CD4-positive, alpha-beta T cell treated with Interleukin-15 for 4 hours (primary cell): ENCODE measurements at regions not wholly inside any gene's neighbourhood (a gene's known extent, or its start where the extent isn't known, plus 50 kb on each side); places are given as distances from the start of the nearest gene placed in this dataset.

Experiments
- DNase-seq: peaks from one replicate; pipeline ENCODE4 v3.0.0-alpha.2; 2020; ENCODE audit warnings: low spot score

DNA sequence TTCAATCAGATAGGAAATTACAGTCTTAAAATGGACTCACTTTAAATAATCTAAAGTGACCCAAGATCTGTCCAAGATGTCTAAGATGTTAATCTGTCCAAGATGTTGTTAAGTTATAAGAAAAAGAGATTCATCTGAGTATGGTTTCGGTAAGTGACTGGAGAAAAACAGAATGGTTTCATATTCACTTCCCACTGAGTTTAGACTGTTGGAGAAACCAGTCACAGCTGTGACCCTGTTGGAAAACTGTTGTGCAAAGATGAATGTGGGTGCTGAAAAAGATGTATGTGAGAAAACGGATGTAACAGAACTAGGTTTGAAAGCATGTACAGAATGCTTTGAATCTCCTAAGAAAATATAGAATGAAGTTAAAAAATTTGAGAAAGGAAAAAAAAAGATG, 325.9 kb downstream of the COL12A1 start:
- DNase-seq = no peak

- no peak for DNase-seq
Measured at GRCh38 chr6:74879234-74879633, 326.6 kb downstream of the COL12A1 start.

GRCh38 chr6:74875193-74875592, 330.7 kb downstream of the COL12A1 start:
- no peak for DNase-seq

- DNase-seq = no peak
Measured at GRCh38 chr6:74872754-74873476, 332.9 kb downstream of the COL12A1 start.

DNA sequence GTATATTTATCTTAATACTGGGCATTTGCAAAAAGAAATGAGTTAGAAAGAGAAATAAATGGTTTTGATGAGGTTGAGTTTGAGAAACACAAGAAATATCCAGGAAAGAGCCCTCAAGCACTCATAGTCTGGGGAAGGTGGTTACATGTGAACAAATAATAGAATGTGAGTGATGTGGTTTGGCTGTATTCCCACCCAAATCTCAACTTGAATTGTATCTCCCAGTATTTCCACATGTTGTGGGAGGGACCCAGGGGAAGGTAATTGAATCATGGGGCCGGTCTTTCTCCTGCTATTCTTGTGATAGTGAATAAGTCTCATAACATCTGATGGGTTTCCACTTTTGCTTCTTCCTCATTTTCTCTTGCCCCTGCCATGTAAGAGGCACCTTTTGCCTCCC, 334.1 kb downstream of the COL12A1 start:
- DNase-seq = no peak

DNA sequence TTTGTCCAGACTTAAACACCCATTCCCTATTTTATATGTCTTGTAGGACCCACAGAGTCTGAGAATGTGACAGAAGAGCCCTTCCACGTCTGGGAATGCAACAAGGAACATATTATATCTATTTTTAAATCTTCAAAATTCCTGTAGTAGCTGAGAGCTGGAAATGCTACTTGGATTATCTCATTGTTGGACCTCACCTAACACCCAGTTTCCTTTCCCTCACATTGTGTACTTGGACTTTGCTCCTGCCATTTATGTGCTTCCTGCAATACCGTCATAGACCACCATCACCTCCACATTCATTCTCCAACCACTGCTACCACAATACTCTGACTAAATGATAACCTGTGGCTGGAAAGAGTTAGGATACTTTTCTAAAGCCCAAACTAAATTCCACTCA, 335.4 kb downstream of the COL12A1 start:
- no peak for DNase-seq

GRCh38 chr6:74867291-74867690, 338.6 kb downstream of the COL12A1 start:
- no peak for DNase-seq

GRCh38 chr6:74863968-74864367, 341.9 kb downstream of the COL12A1 start:
- DNase-seq = no peak

DNA sequence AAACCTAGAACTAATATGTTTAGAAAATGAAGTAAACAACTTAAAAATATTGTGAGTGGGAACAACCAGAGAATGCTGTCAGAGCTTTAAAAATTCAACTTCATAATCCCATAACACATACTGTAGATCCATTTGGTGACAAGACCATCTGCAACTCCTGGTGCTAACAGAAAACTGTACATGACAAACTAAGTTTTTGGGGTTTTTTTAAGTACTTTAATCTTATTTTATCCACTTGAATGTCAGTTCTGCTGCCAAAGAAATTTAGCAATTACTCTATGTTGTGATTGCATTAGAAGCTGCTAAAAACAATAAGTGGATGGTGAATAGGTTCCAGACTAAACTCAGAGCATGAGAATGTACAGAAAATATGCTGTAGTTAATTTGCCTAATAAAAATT, 345.4 kb downstream of the COL12A1 start:
- no peak for DNase-seq

DNA sequence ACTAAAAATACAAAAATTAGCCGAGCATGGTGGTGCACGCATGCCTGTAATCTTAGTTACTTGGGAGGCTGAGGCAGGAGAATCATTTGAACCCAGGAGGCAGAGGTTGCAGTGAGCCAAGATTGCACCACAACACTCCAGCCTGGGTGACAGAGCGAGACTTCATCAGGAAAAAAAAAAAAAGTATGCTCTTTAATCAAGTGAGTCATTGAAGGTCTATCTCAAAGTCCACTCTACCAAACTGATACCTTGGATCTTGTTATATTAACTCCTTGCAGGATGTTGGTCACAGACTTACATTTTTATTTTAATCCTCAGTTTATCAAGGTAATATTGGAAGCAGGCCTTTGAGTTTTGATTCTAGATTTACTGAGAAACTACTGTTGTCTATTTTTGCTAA, 348.7 kb downstream of the COL12A1 start:
- no peak for DNase-seq

- no peak for DNase-seq
Measured at GRCh38 chr6:74853991-74854390, 351.9 kb downstream of the COL12A1 start.

GRCh38 chr6:74851596-74851995, 354.3 kb downstream of the COL12A1 start:
- no peak for DNase-seq

DNA sequence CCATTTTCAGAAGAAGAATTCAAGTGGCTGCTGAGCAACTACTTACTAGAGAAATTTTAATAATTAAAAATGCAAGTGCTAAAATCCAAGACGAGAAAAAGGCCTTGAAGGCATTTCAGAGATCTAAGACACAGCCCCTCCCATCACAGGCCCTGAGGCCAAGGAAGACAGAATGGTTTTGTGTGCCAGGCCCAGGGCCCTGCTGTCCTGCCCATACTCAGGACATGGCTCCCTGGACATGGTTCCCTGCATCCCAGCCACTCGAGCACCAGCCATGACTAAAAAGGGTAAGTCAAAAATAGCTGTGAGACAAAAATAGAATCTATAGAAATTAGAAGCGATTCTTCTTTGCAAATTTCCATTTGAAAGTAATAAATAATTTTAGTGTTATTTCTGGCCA, 364.9 kb downstream of the COL12A1 start:
- no peak for DNase-seq

DNA sequence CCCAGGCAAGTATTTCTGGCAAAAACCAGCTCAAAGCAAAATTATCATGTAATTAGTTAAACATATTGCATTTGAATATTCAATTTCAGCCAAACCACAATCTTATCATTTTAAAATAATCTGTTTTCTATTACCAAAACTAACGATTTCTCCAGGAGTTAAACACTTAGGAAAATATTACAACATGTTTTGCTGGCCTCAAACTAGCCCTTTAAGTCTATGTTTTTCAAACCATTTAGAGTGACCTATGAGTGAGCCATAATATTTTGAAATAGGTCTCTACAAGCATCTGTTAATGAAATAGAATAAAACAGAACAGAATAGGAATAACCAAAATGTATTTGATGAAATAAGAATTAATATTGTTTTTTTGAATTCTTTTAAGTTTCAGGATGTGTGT, 370.9 kb downstream of the COL12A1 start:
- no peak for DNase-seq

DNA sequence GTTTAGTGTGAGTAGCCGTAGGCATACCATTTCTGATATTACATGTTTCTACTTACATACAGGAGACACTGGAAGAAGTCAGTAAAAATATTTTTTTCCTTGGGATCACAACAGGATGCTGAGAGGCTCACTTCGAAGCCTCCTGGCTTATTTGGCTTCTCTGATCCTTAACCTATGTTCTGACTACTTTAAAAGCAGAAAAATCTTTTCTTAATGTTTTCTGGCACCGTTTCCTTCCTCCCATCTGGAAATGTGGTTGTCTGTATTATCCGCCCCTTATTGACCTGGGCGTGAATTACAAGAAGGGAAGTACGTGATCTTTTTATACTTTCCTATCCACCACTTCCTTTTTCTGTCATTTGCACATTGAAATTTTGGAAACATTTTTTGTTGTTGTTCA, 379.6 kb downstream of the COL12A1 start:
- no peak for DNase-seq

- no peak for DNase-seq
Measured at GRCh38 chr6:74814440-74814839, 391.4 kb downstream of the COL12A1 start.

DNA sequence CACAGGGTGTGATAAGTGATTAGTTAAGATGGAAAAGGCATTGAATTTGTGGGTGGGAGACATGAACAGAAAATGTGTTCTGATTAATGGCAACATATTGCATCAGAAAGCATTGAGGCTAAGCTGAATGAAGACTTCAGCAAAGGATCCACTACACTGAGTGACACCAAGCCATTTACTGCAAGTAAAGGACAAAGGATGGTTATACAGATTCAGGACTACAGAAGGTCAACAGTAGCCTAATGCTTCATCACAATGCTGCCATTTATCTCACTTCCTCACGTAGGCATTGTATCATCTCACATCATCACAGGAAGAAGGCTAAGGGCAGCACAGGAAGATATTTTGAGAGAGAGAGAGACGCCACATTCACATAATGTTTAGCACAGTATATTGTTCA, 398.2 kb downstream of the COL12A1 start:
- DNase-seq = no peak

- DNase-seq = no peak
Measured at GRCh38 chr6:74805916-74806696, 399.7 kb downstream of the COL12A1 start.

GRCh38 chr6:74798302-74798701, 407.6 kb downstream of the COL12A1 start:
- no peak for DNase-seq

GRCh38 chr6:74785236-74785635, 420.6 kb downstream of the COL12A1 start:
- DNase-seq = no peak

DNA sequence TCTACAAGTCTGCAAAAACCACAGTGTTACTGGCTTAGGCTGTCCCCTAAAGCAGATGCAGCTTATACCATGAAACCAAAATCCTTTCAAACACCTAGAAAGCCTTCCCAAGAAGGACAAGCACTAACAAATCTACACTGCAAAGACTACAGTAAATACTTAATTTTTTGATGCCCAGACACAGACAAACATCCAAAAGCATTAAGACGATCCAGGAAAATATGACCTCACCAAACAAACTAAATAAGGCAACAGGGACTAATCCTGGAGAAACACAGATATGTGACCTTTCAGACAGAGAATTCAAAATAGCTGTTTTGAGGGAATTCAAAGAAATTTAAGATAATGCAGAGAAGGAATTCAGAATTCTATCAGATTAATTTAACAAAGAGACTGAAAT, 423.5 kb downstream of the COL12A1 start:
- no peak for DNase-seq

GRCh38 chr6:74780831-74781230, 425.0 kb downstream of the COL12A1 start:
- DNase-seq = no peak

DNA sequence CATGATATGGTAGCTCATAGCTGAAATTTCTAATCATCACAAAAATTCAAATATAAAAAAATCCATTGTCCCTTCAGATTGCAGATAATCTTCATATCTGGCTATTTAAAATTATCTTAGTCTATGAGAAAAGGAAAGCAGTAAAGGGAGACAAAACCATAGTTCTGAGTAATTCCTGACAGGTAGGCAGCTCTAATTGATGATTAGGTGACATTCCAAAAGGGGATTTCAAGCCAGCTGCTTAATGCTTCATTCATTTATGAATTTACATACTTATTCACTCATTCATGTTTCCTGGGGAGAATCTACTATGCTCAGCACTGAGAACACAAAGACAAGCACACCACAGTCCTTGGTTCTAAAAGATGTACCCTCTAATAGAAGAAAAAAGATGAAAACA, 437.1 kb downstream of the COL12A1 start:
- DNase-seq = no peak

DNA sequence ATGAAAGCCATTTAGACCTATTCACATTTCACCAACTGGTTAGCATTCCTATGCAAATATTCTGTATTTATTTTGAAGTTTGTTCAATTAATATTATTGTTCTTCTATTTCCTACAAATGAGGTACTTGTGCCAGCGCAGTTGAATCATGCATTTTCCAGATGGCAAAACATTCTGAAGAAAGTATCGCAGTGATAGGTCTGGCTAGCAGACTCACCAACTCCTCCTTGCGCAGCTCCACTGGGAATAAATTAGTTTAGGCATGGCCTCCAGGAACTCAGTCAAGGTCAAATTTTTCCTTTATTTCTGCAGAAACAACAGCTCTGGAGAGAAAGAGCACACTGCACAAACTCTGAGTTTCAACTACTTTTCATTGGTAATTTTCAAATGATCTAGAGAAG, 437.7 kb downstream of the COL12A1 start:
- DNase-seq = no peak
